ENCODE measurements at regions not wholly inside any gene's neighbourhood (a gene's known extent, or its start where the extent isn't known, plus 50 kb on each side); places are given as distances from the start of the nearest gene placed in this dataset.

DNA sequence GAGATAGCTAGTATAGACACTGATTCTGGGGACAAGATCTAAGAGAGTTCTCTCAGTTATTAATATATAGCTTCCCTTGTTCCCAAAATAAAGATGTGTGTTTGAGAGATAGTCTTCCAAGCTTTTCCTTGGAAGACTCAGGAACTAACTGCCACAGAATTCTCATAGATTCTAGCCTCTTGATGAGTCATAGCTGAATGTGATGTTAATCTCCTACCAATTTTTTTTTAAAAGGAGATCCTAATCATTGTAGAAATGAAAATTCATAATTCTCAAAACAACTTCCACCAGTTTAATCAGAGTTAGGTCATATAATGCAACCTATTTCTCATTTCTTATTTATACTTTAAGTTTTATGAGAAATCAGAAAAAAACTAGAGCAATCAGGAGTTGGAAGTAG lies 148.8 kb downstream of the JRKL start:
- peaks cover 8% of the 10 kb centered on the region for H3F3A ChIP-seq (replicated peaks; ENCODE audit: insufficient read depth)
- H2AFZ ChIP-seq (ENCODE audit: low read depth), result no peak overlapping the region
- DNase-seq, result no peak
- no peak overlapping the region for H3K27ac ChIP-seq (ENCODE audit: low read depth in 2 of 2, low read length in 1 of 2)
- TF ChIP-seq POLR2AphosphoS5 (IDR thresholded peaks at IDR 0.05; ENCODE audit: low read depth, low read length), result no peak
- no peaks in the 10 kb centered on the region for H3K9me2 ChIP-seq
- H3K9me3 ChIP-seq, result no peaks in the 10 kb centered on the region
- no peaks in the 10 kb centered on the region for H3K27me3 ChIP-seq (ENCODE audit: insufficient read depth)
- ChIA-PET CTCF (interaction anchor here (1.2 kb wide), 1 partner anchor 9 kb away, joined by 3 read pairs; no protein-coding TSS in a partner anchor), POLR2A (no interaction called here)
- no peaks in the 10 kb centered on the region for H3K36me3 ChIP-seq (replicated peaks in 1 of 2; ENCODE audit: control insufficient read depth in 1 of 2, insufficient read depth in 2 of 2, low read length in 1 of 2)
- no peak overlapping the region for H3K4me3 ChIP-seq (ENCODE audit: low read depth in 2 of 2, low read length in 1 of 2)
- no peaks in the 10 kb centered on the region for H3K79me2 ChIP-seq (ENCODE audit: insufficient read depth)
- H3K4me1 ChIP-seq (ENCODE audit: control insufficient read depth in 1 of 2, insufficient read depth in 2 of 2, low read depth in 1 of 2, low read length in 1 of 2), result no peaks in the 10 kb centered on the region; a peak in 1 of 4 replicates
- no peak overlapping the region for H3K4me2 ChIP-seq
- H4K20me1 ChIP-seq (ENCODE audit: insufficient read depth), result no peaks in the 10 kb centered on the region
- H3K9ac ChIP-seq, result no peak overlapping the region

- Histone ChIP-seq H3K36me3 (replicated peaks in 1 of 2; ENCODE audit: control insufficient read depth in 1 of 2, insufficient read depth in 2 of 2, low read length in 1 of 2) (no peaks in the 10 kb centered on the region), H3K27me3 (ENCODE audit: insufficient read depth) (no peaks in the 10 kb centered on the region), H2AFZ (ENCODE audit: low read depth) (no peak overlapping the region), H3K4me3 (ENCODE audit: low read depth in 2 of 2, low read length in 1 of 2) (no peak overlapping the region), H3K4me2 (no peak overlapping the region), H3F3A (replicated peaks; ENCODE audit: insufficient read depth) (peaks cover 8% of the 10 kb centered on the region), H3K79me2 (ENCODE audit: insufficient read depth) (no peaks in the 10 kb centered on the region), H3K9me3 (no peaks in the 10 kb centered on the region), H3K9me2 (no peaks in the 10 kb centered on the region), H3K27ac (ENCODE audit: low read depth in 2 of 2, low read length in 1 of 2) (no peak overlapping the region), H3K9ac (no peak overlapping the region), H4K20me1 (ENCODE audit: insufficient read depth) (no peaks in the 10 kb centered on the region), H3K4me1 (ENCODE audit: control insufficient read depth in 1 of 2, insufficient read depth in 2 of 2, low read depth in 1 of 2, low read length in 1 of 2) (no peaks in the 10 kb centered on the region; a peak in 1 of 4 replicates)
- DNase-seq, result no peak
- 65% methylated on average over 1 of the region's 1 CpG for WGBS (ENCODE audit: low lambda C conversion rate)
- no peak for TF ChIP-seq YY1 (IDR thresholded peaks at IDR 0.05; ENCODE audit: low read depth)
- TF ChIP-seq FOXM1 (IDR thresholded peaks at IDR 0.05; ENCODE audit: low read depth), result no peak
- no peak for TF ChIP-seq MEF2A (IDR thresholded peaks at IDR 0.05; ENCODE audit: borderline replicate concordance, low read depth)
- no peak for TF ChIP-seq CHD2 (IDR thresholded peaks at IDR 0.05; ENCODE audit: low read length, partially characterized antibody)
- no peak for TF ChIP-seq FOSL2 (IDR thresholded peaks at IDR 0.05; ENCODE audit: borderline replicate concordance, low read depth)
- TF ChIP-seq GATA2 (CRISPR knock-in tag; IDR thresholded peaks at IDR 0.05), result no peak
- no peak for TF ChIP-seq TEAD4 (IDR thresholded peaks at IDR 0.05; ENCODE audit: borderline replicate concordance, insufficient read depth)
- no peak for TF ChIP-seq MXI1 (IDR thresholded peaks at IDR 0.05; ENCODE audit: low read depth, low read length)
- TF ChIP-seq NFIC (IDR thresholded peaks at IDR 0.05; ENCODE audit: borderline replicate concordance), result no peak
- no peak for TF ChIP-seq SIN3A (IDR thresholded peaks at IDR 0.05; ENCODE audit: borderline replicate concordance, low read depth, low read length)
- TF ChIP-seq, protein P1, sequence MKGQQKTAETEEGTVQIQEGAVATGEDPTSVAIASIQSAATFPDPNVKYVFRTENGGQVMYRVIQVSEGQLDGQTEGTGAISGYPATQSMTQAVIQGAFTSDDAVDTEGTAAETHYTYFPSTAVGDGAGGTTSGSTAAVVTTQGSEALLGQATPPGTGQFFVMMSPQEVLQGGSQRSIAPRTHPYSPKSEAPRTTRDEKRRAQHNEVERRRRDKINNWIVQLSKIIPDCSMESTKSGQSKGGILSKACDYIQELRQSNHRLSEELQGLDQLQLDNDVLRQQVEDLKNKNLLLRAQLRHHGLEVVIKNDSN (IDR thresholded peaks at IDR 0.05; ENCODE audit: borderline replicate concordance, low read depth), result no peak
- TF ChIP-seq USF2 (IDR thresholded peaks at IDR 0.05; ENCODE audit: borderline replicate concordance, low read depth, low read length), result no peak
- TF ChIP-seq EZH2phosphoT487 (IDR thresholded peaks at IDR 0.05; ENCODE audit: borderline replicate concordance, low read depth), result no peak
- TF ChIP-seq EP300 (IDR thresholded peaks at IDR 0.05; ENCODE audit: borderline replicate concordance in 1 of 2, low read depth in 1 of 2, low read length in 1 of 2), result no peak
- no peak for TF ChIP-seq JUND (IDR thresholded peaks at IDR 0.05)
- POLR2A ChIA-PET, result no interaction called here
- CTCF ChIA-PET, result interaction anchor here (0.5 kb wide), 1 partner anchor 58 kb away, joined by 3 read pairs; no protein-coding TSS in a partner anchor
Observed at GRCh38 chr11:96540875-96541274, 151.1 kb downstream of the JRKL start.

All from SK-N-SH (cell line).